Neural progenitor cell (in vitro differentiated cells): ENCODE measurements at regions not wholly inside any gene's neighbourhood (a gene's known extent, or its start where the extent isn't known, plus 50 kb on each side); places are given as distances from the start of the nearest gene placed in this dataset.
"Not testable (repeated sequence)": the region's sequence is repeated elsewhere in the genome, so short reads cannot be mapped to it uniquely, and the experiment has no call there.

ENCODE experiments used
- EZH2 ChIP-seq: fragments of 200-600 bp; sonication (generic); IDR thresholded peaks from 2 replicates; pipeline ENCODE4 v1.6.1; 2017; ENCODE audit warnings: antibody characterized with exemption, mild to moderate bottlenecking, moderate library complexity
- TF ChIP-seq, protein P1 (sequence below): fragments of 200-600 bp; sonication (generic); IDR thresholded peaks from 2 replicates; pipeline ENCODE4 v1.5.1; 2017; ENCODE audit warnings: antibody characterized with exemption, mild to moderate bottlenecking

DNA sequence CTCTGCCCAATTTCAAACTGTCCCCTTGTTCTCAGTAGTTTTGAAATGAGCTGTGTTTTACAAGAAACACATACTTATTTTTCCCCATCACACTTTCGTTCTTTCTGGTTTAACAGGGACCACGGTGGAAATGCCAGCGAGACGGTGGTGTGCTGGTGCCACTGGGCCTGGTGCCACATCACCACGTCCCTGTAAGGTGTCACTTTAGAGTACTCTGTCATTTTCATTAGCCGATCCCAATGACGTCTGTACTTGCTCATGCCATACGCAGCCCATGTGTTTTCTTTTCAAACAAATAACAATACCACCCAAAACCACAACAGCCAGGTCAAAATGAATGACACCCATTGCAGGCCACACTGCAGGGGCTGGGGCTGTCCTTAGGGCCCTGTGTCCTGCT, 4416.8 kb upstream of the TPTE start:
- TF ChIP-seq, protein P1, sequence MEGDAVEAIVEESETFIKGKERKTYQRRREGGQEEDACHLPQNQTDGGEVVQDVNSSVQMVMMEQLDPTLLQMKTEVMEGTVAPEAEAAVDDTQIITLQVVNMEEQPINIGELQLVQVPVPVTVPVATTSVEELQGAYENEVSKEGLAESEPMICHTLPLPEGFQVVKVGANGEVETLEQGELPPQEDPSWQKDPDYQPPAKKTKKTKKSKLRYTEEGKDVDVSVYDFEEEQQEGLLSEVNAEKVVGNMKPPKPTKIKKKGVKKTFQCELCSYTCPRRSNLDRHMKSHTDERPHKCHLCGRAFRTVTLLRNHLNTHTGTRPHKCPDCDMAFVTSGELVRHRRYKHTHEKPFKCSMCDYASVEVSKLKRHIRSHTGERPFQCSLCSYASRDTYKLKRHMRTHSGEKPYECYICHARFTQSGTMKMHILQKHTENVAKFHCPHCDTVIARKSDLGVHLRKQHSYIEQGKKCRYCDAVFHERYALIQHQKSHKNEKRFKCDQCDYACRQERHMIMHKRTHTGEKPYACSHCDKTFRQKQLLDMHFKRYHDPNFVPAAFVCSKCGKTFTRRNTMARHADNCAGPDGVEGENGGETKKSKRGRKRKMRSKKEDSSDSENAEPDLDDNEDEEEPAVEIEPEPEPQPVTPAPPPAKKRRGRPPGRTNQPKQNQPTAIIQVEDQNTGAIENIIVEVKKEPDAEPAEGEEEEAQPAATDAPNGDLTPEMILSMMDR: not testable (repeated sequence)
- TF ChIP-seq EZH2: not testable (repeated sequence)
